OCI-LY3 (cell line): ENCODE measurements at regions not wholly inside any gene's neighbourhood (a gene's known extent, or its start where the extent isn't known, plus 50 kb on each side); places are given as distances from the start of the nearest gene placed in this dataset.

ENCODE experiments used
- H2AFZ ChIP-seq: fragments of 200-600, 300-600 bp; shearing (Covaris generic); 2 replicates; pipeline ENCODE4 v1.6.0; 2014; ENCODE audit warnings: antibody characterized with exemption, low read depth, low read length
- H3K27ac ChIP-seq: fragments of 200-600, 300-600 bp; sonication (generic); 2 replicates; pipeline ENCODE4 v1.5.1; 2014; ENCODE audit warnings: mild to moderate bottlenecking, low read length, moderate library complexity, mixed read lengths
- H3K27me3 ChIP-seq: fragments of 200-600, 300-600 bp; sonication (generic); 2 replicates; pipeline ENCODE4 v1.6.1; 2014; ENCODE audit warnings: low read depth, low read length, mixed read lengths
- H3K36me3 ChIP-seq: fragments of 200-600, 300-600 bp; sonication (generic); replicated peaks from 2 replicates; pipeline ENCODE3; 2014; ENCODE audit warnings: low read depth, low read length, mixed read lengths
- H3K4me1 ChIP-seq: fragments of 300-600, 200-600 bp; sonication (generic); 2 replicates; pipeline ENCODE4 v1.6.1; 2014; ENCODE audit warnings: low read length, mixed read lengths
- H3K4me2 ChIP-seq: fragments of 200-600, 300-600 bp; sonication (generic); 2 replicates; pipeline ENCODE4 v1.6.1; 2014; ENCODE audit warnings: low read length, mixed read lengths
- H3K4me3 ChIP-seq: fragments of 300-600, 200-600 bp; sonication (generic); 2 replicates; pipeline ENCODE4 v1.5.1; 2014; ENCODE audit warnings: antibody characterized with exemption, mild to moderate bottlenecking, low read length, moderate library complexity
- H3K79me2 ChIP-seq: fragments of 300-600, 200-600 bp; shearing (Covaris generic); 2 replicates; pipeline ENCODE4 v1.6.1; 2014; ENCODE audit warnings: mild to moderate bottlenecking, low read length, mixed read lengths
- H3K9ac ChIP-seq: fragments of 300-600, 200-600 bp; shearing (Covaris generic); 2 replicates; pipeline ENCODE4 v1.6.0; 2014; ENCODE audit warnings: mild to moderate bottlenecking, low read length, moderate library complexity
- H3K9me3 ChIP-seq: fragments of 200-600, 300-600 bp; shearing (Covaris generic); 2 replicates; pipeline ENCODE4 v1.6.1; 2014; ENCODE audit warnings: low read length, mixed read lengths; ENCODE audit not compliant: insufficient read depth
- H4K20me1 ChIP-seq: fragments of 200-600, 300-600 bp; sonication (generic); 2 replicates; pipeline ENCODE4 v1.6.1; 2016; ENCODE audit warnings: low read length, mixed read lengths; ENCODE audit not compliant: insufficient read depth
- EZH2phosphoT487 ChIP-seq: fragments of 200-600 bp; shearing (Covaris generic); IDR thresholded peaks from 2 replicates; pipeline ENCODE4 v1.6.1; 2018; ENCODE audit warnings: antibody characterized with exemption, mixed run types, low read depth
- TF ChIP-seq, protein P1 (sequence below): fragments of 200-600, 300-600 bp; sonication (generic); IDR thresholded peaks from 2 replicates; pipeline ENCODE4 v1.5.1; 2014; ENCODE audit warnings: antibody characterized with exemption, low read length, low read depth

DNA sequence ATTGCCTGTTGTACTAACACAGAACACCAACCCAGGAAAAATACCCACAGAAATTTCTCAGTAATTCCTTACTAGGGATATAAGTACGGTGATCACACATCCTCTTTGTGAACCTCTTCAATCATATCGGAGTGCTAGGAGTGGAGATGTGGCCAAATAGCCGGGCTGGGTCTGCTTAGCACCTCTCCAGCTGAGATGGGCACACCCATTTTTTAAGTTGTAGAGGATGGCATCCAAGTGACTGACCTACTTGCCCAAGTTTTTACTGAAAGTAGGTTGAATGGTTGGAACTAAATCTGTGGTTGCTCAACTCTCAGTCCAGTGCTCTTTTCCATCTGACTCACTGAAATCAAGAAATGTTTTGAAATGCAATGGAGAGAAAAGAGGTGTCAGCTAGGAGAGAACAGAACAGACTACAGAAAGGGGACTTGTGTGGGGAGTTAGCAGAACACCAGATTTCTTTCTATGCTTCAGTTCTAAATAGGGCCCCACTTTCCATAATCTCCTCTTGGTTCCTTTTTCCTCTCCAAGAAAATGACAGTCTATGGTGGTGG is 68.7 kb upstream of the FSHR start:
- Histone ChIP-seq H4K20me1 (no peaks in the 10 kb centered on the region), H3K27ac (no peak overlapping the region), H3K36me3 (no peaks in the 10 kb centered on the region), H3K4me1 (no peaks in the 10 kb centered on the region), H3K4me2 (no peak overlapping the region), H3K9ac (no peak overlapping the region), H2AFZ (no peak overlapping the region), H3K9me3 (no peaks in the 10 kb centered on the region), H3K79me2 (no peaks in the 10 kb centered on the region), H3K4me3 (no peak overlapping the region), H3K27me3 (no peaks in the 10 kb centered on the region)
- TF ChIP-seq, protein P1, sequence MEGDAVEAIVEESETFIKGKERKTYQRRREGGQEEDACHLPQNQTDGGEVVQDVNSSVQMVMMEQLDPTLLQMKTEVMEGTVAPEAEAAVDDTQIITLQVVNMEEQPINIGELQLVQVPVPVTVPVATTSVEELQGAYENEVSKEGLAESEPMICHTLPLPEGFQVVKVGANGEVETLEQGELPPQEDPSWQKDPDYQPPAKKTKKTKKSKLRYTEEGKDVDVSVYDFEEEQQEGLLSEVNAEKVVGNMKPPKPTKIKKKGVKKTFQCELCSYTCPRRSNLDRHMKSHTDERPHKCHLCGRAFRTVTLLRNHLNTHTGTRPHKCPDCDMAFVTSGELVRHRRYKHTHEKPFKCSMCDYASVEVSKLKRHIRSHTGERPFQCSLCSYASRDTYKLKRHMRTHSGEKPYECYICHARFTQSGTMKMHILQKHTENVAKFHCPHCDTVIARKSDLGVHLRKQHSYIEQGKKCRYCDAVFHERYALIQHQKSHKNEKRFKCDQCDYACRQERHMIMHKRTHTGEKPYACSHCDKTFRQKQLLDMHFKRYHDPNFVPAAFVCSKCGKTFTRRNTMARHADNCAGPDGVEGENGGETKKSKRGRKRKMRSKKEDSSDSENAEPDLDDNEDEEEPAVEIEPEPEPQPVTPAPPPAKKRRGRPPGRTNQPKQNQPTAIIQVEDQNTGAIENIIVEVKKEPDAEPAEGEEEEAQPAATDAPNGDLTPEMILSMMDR: no peak
- no peak for TF ChIP-seq EZH2phosphoT487

DNA sequence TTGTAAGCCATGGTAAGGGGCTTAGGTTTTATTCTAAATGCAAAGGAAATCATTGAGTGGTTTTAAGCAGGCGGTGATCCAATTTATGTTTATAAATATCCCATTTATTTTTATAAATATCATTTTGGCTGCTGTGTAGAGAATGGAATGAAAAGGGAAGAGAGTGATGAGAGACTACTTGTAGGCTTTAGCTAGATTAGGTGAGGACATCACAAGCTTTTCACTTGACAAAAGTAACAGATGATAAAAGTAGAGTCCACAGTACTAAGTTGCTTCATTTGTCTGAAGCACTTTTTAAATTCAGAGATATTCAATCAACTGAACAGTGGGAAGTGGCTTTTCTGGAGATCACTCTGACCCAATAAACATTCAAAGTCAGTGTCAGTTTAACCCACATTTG is 65.4 kb upstream of the FSHR start:
- TF ChIP-seq, protein P1: no peak
- TF ChIP-seq EZH2phosphoT487: no peak
- Histone ChIP-seq H3K9me3 (no peaks in the 10 kb centered on the region), H4K20me1 (no peaks in the 10 kb centered on the region), H3K4me3 (no peak overlapping the region), H3K4me2 (no peak overlapping the region), H3K9ac (no peak overlapping the region), H3K79me2 (no peaks in the 10 kb centered on the region), H3K27ac (no peak overlapping the region), H3K36me3 (no peaks in the 10 kb centered on the region), H2AFZ (no peak overlapping the region), H3K27me3 (no peaks in the 10 kb centered on the region), H3K4me1 (no peaks in the 10 kb centered on the region)

DNA sequence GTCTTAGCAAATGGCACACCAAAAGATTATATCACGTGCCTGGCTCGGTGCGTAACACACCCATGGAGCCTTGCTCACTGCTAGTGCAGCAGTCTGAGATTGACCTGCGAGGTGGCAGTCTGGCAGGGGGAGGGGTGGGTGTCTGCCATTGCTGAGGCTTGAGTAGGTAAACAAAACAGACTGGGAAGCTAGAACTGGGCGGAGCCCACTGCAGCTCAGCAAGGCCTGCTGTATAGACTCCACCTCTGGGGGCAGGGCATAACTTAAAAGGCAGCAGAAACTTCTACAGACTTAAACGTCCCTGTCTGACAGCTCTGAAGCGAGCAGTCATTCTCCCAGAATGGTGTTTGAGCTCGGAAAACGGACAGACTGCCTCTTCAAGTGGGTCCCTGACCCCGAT is 55.9 kb upstream of the FSHR start:
- H3K27me3 ChIP-seq: no peaks in the 10 kb centered on the region
- TF ChIP-seq EZH2phosphoT487: no peak
- TF ChIP-seq, protein P1: no peak
- H2AFZ ChIP-seq: no peak overlapping the region

DNA sequence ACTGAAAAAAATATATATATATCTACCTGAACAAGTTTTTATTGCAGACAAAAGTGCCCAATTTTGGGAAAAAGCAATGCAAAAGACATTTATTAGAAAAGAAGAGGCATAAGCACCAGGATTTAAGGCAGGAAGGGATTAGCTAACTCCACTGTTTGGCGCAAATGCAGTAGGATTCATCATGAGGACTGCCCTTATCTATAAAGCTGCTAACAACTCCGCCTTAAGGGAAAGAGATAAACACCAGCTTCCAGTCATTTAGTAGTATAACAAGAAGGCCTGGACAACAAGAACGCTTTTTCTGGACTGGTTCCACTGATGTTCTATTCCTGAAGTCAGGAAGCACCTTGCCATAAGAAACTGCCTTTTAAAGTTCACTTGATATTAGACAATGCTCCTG is 52.9 kb upstream of the FSHR start:
- H2AFZ ChIP-seq: no peak overlapping the region
- H3K4me3 ChIP-seq: no peak overlapping the region
- H3K4me2 ChIP-seq: no peak overlapping the region
- no peaks in the 10 kb centered on the region for H3K4me1 ChIP-seq
- H3K9ac ChIP-seq: no peak overlapping the region
- H3K36me3 ChIP-seq: no peaks in the 10 kb centered on the region
- no peak for TF ChIP-seq EZH2phosphoT487
- TF ChIP-seq, protein P1: no peak
- no peak overlapping the region for H3K27ac ChIP-seq
- H3K79me2 ChIP-seq: no peaks in the 10 kb centered on the region
- no peaks in the 10 kb centered on the region for H3K9me3 ChIP-seq
- no peaks in the 10 kb centered on the region for H4K20me1 ChIP-seq
- H3K27me3 ChIP-seq: no peaks in the 10 kb centered on the region

More for the DNA sequence above, 55.9 kb upstream of the FSHR start:
- Histone ChIP-seq H3K9me3 (no peaks in the 10 kb centered on the region), H3K4me3 (no peak overlapping the region), H3K9ac (no peak overlapping the region), H4K20me1 (no peaks in the 10 kb centered on the region), H3K27ac (no peak overlapping the region), H3K4me2 (no peak overlapping the region), H3K79me2 (no peaks in the 10 kb centered on the region), H3K36me3 (no peaks in the 10 kb centered on the region), H3K4me1 (no peaks in the 10 kb centered on the region)
